Right renal cortex interstitium (tissue), 3 donors: ENCODE measurements at regions not wholly inside any gene's neighbourhood (a gene's known extent, or its start where the extent isn't known, plus 50 kb on each side); places are given as distances from the start of the nearest gene placed in this dataset.

Source experiments
- DNase-seq, 3 donors: peaks; one replicate each; pipeline ENCODE4 v3.0.0-alpha.2; 2013; ENCODE audit warnings: low read depth in 3 of 3, low spot score in 2 of 3

DNA sequence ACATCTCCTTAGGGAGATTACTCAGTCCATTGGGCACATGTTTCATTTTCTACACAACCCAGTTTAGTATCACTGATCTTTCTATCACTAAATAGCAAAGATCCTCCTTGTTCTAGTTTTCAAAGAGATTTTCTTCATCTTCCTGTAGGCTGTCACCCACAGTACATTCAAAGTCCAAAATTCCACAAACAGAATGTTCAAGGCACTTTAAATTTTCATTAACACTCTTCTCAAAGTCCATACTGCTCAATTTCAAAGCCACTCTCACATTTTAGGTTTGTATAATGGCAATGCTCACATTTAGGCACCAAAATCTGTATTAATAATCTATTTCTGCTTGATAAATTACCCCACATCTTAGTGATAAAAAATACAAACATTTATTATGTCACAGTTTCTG lies 152.8 kb downstream of the FSIP2 start:
- DNase-seq, result no peak

DNA sequence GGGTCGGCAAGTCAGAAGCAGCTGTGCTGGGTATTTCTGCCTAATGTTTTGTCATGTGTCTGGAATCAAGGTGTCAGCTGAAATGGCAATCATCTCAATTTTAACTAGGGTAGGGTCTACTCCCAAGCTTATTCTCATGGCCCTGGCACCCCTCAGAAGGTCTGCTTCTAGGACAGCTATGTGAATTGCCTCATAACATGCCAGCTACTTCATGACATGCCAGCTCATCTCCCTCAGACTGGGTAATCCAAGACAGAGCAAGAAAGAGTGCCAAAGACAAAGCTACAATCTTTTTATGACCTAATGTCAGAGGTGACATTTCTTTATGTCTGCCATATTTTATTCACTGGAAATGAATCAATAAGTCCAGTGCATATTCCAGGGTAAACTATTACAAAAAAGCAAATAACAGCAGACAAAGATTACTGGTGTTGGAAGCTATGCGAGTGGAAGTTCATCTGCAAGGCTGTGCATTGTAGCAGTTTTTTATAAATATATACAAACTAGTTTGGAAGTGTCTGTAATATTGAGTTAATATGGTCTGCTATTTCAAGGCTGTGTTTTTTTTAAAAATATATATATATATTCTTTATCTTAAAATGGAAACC lies 153.3 kb downstream of the FSIP2 start:
- no peak for DNase-seq

DNA sequence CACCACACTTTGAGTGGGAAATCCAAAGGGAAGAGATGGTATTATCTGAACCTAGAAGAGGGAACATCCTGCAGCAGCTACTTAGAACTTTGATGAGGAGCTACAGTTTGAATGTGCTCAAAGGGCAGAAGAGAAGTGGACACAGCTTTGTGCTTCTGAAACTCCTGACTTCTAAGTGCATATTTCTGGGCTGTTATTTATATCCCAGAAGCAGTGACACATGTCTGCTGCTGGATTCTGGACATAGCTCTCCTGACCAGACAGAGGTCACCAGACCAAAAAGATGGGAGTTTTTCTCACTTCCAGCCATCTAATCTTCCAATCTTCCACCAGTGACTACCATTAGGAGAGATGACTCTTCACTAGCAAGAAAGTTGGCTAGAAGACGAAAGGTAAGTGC lies 153.9 kb downstream of the FSIP2 start:
- DNase-seq, result no peak

DNA sequence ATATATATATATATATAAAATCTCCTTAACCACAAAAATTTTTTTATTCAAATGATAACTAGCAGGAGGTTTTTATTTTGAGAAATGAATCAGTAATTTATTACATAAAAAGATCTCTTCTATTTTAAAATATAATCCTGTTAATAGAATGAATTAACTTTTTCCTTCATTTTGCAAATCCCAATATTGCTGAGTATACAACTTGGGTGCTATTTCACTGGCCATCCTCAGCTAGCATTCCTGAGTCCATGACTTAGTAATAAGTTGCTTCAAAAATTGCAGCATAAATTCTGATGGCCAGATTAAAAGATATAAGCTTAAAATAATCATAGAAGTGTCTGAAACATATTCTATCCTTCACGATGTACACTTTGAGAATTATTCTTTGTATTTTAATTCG lies 155.6 kb downstream of the FSIP2 start:
- no peak for DNase-seq

DNA sequence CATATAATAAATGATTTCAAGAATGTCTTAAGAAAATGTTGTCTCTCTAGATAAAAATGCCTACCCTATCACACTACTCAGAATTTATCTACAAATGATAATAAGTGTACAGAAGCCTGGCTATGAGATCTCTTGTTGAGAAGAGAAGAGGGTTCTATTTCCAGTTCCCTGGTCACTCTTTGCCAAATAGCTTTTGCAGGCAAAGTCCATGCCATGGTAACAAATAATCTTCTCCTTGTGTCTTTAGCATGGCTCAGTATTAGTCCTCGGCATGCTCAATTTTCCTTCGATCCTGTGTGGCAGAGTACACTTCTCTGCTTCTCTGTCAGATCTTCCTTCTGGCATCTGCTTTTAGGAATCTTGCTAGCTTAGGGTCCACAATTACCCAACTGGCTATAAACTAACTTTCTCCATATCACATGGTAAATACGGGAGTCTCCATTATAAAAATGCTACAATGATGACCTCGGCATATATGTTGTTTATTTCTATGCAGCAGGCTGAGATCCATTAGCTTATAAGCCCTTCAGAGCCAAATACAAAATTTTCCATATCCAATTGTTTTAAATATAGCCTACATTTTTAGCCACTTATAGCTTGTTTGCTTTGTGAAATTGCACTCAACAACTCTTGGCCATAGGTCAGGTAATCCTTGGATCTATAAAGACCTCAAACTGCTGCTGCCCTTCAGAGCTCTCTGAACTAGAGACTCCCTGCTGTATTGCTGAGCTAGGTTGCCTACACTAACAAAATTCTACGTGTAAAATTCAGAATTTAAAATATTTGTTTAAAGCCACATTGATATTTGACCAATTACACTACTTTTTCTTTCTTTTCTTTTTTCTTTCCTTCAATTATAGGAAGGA lies 157.5 kb downstream of the FSIP2 start:
- no peak for DNase-seq

DNA sequence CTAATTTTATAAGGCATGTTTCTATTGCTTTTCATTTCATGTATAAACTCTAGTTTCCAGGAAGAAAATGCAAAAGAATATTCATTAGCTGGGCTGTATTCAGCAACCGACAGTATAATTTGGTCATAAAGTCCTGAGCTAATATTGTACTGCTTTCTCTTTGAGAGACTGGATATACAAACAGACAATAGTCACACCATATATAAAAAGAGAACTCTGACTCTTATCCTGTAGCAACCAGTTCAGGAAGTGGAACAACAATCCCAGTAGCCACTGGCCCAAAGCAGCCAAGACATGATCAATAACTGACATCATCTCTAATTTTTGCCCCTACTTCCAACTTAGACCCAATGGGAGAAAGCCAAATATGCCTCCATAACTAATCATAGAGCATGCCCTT lies 160.8 kb downstream of the FSIP2 start:
- no peak for DNase-seq

DNA sequence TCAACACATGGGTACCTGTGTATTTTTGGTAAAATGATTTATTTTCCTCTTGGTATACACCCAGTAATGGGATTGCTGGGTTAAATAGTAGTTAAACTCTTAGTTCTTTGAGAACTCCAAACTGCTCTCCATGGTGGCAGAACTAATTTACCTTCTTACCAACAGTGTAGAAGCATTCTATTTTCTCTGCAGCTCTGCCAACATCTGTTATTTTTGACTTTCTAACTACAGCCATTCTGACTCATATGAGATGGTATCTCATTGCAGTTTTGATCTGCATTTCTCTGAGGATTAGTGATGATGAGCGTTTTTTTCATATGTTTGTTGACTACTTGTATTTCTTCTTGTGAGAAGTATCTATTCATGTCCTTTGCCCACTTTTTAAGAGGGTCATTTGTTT lies 180.6 kb downstream of the FSIP2 start:
- no peak for DNase-seq

DNA sequence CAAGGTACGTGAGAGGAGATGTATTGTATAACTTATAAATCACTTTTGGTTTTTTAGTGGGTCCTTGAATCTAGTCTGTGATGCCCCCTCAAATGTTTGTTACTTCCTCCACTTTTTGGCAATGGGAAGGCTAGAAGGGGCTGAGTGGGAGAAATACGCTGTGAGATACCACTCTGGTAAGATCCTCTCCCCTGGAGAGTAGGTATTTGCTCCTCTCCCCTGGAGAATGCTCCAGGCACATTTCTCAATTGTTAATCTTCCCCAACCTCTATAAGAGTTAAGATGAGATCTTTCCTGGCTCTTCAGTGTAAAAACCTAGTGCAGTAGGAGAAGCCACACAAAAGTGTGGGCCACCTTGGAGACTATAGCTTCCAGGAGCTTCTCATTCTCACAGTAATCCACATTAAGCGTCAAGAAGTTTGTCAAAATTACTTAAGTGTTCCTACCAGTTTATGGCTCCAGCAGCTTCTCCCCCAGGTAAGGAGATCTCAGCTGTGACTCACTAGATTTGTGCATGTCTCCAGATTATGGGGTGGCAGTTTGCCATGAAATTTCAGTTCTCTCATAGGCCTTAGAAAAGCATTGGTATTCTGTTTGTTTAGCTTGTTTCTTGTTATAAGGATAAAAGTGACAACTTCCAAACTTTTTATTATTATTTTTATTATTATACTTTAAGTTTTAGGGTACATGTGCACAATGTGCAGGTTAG lies 182.6 kb downstream of the FSIP2 start:
- no peak for DNase-seq

DNA sequence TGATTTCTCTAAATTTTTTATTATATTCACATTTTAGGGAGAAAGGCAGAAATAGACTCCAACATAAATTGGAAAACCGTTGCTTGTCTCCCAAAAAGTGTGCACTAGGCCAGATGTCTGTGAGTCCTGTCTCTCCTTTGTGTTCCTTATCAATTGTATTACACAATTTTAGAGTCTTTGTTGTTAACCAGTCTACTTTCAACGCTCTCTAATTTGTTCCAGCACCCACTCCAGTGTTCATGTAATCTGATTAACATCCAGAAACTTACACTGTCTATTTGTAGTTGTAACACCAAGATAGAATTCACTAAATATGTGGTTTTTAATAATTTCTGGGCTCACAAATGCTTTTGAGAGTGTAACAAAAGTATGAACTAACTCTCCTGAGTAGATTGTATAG lies 195.6 kb downstream of the FSIP2 start:
- no peak for DNase-seq

DNA sequence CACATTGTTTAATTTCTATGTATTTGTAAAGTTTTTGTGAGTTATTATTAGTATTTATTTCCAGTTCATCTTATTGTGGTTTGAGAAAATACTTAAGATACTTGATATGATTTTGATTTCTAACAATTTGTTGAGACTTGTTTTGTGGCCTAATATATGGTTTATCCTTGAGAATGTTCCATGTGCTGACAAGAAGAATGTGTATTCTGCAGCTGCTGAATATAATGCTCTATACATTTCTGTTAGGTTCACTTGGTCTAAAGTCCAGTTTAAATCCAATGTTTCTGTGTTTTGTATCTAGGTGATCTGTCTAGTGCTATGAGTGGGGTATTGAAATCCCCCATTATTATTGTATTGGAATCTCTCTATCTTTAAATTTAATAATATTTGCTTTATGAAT lies 201.3 kb downstream of the FSIP2 start:
- DNase-seq, result no peak

DNA sequence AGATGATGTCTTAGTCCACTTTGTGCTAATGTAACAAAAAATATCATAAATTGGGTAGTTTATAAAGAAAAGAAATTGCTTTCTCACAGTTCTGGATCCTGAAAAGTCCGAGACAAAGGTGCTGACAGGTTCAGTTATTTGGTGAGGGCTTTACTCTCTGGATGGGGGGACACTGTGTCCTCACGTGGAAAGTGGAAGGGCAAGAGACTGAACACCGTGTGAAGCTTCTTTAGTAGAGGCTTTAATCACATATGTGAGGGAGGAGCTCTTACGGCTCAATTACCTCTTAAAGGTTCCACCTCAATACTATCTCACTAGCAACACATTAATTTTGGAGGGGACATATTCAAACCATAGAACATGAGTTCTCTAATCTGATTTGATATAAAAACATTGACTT lies 204.3 kb downstream of the FSIP2 start:
- no peak for DNase-seq

DNA sequence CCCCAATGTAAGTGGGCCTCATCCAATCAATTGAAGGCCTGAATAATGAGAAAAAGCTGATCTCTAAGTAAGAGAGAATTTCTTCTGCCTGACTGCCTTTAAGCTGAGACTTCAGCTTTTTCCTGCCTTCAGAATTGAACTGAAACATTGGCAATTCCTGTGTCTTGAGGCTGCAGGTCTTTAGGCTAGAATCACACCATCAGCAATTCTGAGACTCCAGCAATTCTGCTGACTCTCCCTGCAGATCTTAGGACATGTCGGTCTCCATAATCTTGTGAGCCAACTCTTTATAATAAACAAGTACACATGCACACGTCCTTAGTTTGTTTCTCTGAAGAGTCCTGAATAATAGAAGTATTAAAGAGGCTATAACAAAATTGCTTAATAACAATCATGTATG lies 209.1 kb downstream of the FSIP2 start:
- DNase-seq, result no peak

DNA sequence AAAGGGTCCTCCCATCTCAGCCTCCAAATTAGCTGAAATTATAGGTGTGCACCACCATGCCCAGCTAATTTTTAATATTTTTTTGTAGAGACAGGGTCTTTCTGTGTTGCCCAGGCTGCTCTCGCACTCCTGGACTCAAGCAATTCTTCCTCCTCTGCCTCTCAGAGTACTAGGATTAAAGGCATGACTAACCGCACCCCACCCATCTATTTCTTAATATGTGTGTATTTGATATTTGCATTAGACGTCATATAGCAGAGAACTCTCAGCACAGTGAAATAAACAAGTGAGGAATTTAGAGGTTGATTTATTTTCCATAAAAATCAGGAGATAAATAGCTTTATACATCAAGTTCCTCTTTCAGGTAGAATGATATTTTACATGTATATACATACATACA lies 213.5 kb downstream of the FSIP2 start:
- DNase-seq, result no peak

DNA sequence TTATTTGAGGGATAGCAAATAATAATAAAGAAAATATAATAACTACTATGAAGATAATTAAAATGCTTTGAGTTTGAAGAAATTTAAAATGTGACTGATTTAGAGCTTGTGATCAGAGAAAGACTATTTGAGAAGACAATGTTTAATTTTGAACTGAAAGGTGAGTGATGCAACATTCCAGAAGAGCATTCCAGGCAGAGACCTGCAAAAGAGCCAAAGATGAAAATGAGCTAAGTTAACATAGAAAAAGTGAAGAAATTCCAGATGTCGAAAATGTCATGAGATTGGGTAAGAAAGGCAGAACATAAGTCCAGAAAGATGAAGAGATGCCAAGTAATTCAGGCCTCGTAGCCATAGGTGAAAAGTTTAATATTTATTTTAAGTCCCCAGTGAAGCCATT lies 215.8 kb downstream of the FSIP2 start:
- DNase-seq, result no peak

DNA sequence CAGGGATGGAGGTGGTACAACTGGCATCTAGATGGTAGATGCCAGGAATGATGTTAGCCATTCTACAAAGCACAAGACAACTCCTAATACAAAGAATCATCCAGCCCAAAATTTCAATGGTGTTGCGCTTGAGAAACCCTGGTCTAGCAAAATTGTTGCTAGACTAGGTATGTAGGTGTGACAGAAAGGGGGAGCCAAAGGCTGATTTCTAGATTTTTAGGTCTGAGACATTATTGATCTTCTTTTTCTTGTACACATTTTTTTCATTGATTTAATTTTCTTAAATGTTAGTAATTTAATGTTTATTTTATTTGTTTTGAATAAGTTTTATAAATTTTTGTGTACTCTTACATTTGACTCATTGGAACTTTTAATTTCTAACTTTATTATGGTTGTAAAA lies 216.4 kb downstream of the FSIP2 start:
- DNase-seq, result no peak

DNA sequence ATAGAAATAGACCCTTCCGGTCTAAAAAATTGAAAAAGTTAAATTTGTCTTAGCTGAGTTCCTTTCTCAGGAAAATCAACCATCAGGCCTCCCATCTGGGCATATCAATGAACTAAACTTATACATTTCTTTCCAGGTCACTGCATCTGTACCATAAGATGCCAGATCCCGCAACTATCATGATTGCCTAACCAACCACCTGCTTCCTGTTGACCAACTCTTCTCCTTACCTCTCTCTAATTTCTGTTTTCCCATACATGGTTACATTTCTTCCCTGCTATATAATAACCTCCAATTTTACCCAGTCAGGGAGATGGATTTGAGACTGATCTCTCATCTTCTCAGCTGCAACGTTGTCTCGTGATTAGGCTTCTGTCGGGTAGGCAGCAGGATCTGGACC lies 228.7 kb downstream of the FSIP2 start:
- DNase-seq, result no peak

DNA sequence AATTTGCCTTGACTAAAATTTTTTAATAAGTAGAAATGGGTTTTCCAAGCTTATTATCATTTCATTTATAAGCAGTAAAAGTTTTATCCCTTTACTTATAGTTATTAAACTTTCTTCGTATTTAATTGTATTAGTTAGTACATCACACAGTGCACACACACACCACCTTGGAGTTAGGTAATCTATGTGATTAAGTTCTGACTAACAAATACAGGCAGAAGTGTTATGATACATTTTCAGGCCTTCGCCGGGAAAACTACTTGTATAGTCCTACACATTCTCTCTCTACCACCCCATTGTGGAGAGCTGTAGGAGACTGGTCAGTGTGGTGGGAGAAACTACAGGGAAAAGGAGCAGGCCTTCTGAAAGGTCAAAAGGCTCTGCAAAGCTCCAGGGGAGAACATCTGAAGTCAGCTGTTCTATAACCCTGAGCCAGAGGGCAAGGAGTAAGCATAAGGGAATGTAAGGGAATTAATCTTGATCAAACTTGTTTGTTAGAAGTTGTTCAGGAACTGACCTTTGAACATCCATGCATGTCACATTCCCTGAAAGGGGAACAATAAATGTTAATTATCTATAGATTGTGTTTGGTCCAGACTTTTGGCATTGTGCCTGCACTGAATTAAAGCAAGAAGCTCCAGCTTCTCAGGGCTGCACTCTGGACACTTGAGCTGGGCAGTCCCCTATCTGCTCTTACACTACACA lies 231.7 kb downstream of the FSIP2 start:
- DNase-seq, result no peak

DNA sequence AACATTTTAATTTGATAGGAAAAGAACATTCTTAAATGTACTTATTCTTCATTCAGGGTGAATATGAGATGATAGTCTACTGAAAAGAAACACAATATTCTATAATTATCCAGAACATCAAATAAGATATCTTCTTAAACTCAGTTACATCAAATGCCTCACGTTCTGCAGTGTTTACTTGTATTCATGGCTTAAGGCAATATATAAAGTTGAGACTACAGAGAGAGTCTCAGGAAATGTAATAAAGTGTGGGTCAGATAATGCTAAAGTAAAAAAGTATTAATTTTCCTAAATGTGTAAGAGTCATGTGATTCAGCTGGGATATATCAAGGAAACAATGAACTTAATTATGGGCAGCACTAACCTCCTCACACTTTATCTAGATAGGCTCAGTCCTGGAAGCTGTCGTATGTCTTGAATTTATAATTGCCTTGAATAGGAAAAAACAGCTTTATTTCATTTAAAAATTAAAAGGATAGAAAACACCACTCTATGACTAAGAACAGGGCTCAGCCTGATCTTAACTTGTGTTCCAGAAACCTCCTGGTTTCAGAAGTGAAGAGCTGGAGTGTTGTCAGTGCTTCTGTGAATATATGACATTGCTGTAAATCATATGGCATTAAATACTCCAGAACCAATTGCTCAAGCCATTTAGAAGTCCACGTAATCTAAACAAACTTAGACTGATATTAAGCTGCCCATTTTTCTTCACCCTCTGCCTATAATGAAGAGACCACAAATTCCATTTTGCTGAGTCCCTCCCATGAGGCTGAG lies 240.2 kb downstream of the FSIP2 start:
- no peak for DNase-seq

DNA sequence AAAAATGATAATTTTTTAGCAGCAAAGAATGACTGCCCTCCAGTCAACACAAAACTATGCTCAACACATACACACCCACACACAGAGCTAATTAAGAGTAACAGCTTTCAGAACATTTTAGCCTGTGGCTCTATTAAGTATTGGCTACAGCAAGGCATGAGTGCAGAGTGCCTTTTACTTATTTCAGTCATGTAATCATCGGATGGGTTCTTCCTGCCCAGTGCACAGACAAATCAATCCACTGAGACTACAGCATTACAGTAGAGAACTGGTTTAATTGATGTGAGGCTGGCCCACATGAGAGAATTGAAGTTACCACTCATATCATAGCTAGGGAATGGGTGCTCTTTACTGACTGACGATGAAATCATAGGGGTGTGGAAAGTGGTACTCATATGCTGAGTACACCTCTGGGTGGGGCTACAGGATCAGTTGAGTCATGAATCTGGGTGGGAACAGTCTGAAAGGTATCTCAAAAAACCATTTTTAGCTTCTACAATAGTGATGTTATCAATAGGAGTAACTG lies 241.0 kb downstream of the FSIP2 start:
- no peak for DNase-seq

DNA sequence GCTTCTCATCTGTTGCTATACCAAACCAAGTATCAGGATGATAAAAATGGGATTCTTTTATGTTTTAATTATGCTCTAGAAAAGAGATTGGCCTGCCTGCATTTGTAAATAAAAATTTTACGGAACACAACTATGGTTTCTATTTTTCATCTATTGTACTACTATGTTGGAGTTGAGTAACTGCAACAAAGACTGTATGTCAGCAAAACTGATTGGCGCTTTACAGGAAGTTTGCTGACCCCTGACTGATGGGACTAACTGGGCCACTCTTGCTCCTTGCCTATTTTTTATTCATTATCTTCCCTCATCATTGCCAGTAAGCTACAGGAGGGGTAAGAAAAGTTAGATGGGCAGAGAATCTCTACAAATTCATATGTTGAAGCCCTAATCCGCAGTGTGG lies 242.3 kb downstream of the FSIP2 start:
- DNase-seq, result no peak
